Ishikawa (cell line): ENCODE measurements at regions not wholly inside any gene's neighbourhood (a gene's known extent, or its start where the extent isn't known, plus 50 kb on each side); places are given as distances from the start of the nearest gene placed in this dataset.

Experiments used
- CEBPB ChIP-seq: IDR thresholded peaks from 2 replicates; pipeline ENCODE4 v1.6.1; 2012
- EGR1 ChIP-seq: IDR thresholded peaks from 2 replicates; pipeline ENCODE4 v1.6.1; 2012
- EP300 ChIP-seq: IDR thresholded peaks from 2 replicates; pipeline ENCODE4 v1.6.1; 2012; ENCODE audit warnings: borderline replicate concordance
- MAX ChIP-seq: IDR thresholded peaks from 2 replicates; pipeline ENCODE4 v1.6.1; 2012
- REST ChIP-seq: IDR thresholded peaks from 2 replicates; pipeline ENCODE4 v1.6.1; 2012; ENCODE audit warnings: low read depth, mild to moderate bottlenecking
- TAF1 ChIP-seq: IDR thresholded peaks from 2 replicates; pipeline ENCODE4 v1.6.1; 2012; ENCODE audit warnings: low read depth, mild to moderate bottlenecking
- TCF12 ChIP-seq: IDR thresholded peaks from 2 replicates; pipeline ENCODE4 v1.6.1; 2012; ENCODE audit warnings: low read depth
- YY1 ChIP-seq: IDR thresholded peaks from 2 replicates; pipeline ENCODE4 v1.6.1; 2012; ENCODE audit warnings: low read depth
- ZBTB7A ChIP-seq: IDR thresholded peaks from 2 replicates; pipeline ENCODE4 v1.6.1; 2012; ENCODE audit warnings: low read depth

GRCh38 chr10:130509881-130510689, 373.9 kb downstream of the GLRX3 start:
- no peak for TF ChIP-seq MAX
- TF ChIP-seq REST: no peak
- no peak for TF ChIP-seq EP300
- TF ChIP-seq TAF1: no peak
- no peak for TF ChIP-seq ZBTB7A
- no peak for TF ChIP-seq YY1
- no peak for TF ChIP-seq TCF12
- TF ChIP-seq EGR1: no peak
- no peak for TF ChIP-seq CEBPB
